Neural cell (in vitro differentiated cells): ENCODE measurements at regions not wholly inside any gene's neighbourhood (a gene's known extent, or its start where the extent isn't known, plus 50 kb on each side); places are given as distances from the start of the nearest gene placed in this dataset.

ENCODE experiments used
- H2AFZ ChIP-seq: fragments of 200-600, 300-800 bp; sonication (generic), shearing (Covaris generic); 2 replicates; pipeline ENCODE4 v1.6.0; 2014; ENCODE audit warnings: low read depth, mild to moderate bottlenecking, antibody characterized with exemption, low read length, moderate library complexity
- H3F3A ChIP-seq: fragments of 200-600 bp; shearing (Covaris generic); 2 replicates; pipeline ENCODE4 v1.6.1; 2016; ENCODE audit warnings: mild to moderate bottlenecking, moderate library complexity, mixed read lengths, antibody characterized with exemption, low read length; ENCODE audit not compliant: insufficient read depth, poor library complexity, severe bottlenecking
- H3K27ac ChIP-seq: fragments of 200-600, 300-800 bp; sonication (generic), shearing (Covaris generic); 2 replicates; pipeline ENCODE4 v1.5.1; 2014; ENCODE audit warnings: mild to moderate bottlenecking, low read length, moderate library complexity
- H3K27me3 ChIP-seq: fragments of 300-800, 200-600 bp; sonication (generic), shearing (Covaris generic); 2 replicates; pipeline ENCODE4 v1.6.0; 2014; ENCODE audit warnings: mild to moderate bottlenecking, low read depth, low read length, moderate library complexity; ENCODE audit not compliant: insufficient read depth
- H3K36me3 ChIP-seq: fragments of 300-800, 200-600 bp; sonication (generic), shearing (Covaris generic); 2 replicates; pipeline ENCODE4 v1.5.1; 2014; ENCODE audit warnings: mild to moderate bottlenecking, antibody characterized with exemption, low read length, moderate library complexity; ENCODE audit not compliant: insufficient read depth
- H3K4me2 ChIP-seq: fragments of 300-800, 200-600 bp; sonication (generic), shearing (Covaris generic); 2 replicates; pipeline ENCODE4 v1.6.0; 2014; ENCODE audit warnings: mild to moderate bottlenecking, low read length
- H3K4me3 ChIP-seq: fragments of 300-800, 200-600 bp; sonication (generic), shearing (Covaris generic); 2 replicates; pipeline ENCODE4 v1.5.1; 2014; ENCODE audit warnings: mild to moderate bottlenecking, low read length, moderate library complexity
- H3K79me2 ChIP-seq: fragments of 200-600 bp; shearing (Covaris generic); replicated peaks from 2 replicates; pipeline ENCODE4 v1.6.0; 2014; ENCODE audit warnings: mild to moderate bottlenecking, low read length, moderate library complexity; ENCODE audit not compliant: insufficient read depth
- H3K9ac ChIP-seq: fragments of 300-800, 200-600 bp; sonication (generic), shearing (Covaris generic); 2 replicates; pipeline ENCODE4 v1.6.1; 2016; ENCODE audit warnings: mild to moderate bottlenecking, low read length, mixed read lengths
- H3K9me2 ChIP-seq: fragments of 200-600 bp; shearing (Covaris generic); 2 replicates; pipeline ENCODE4 v1.6.1; 2016; ENCODE audit warnings: mild to moderate bottlenecking, low read length, mixed read lengths; ENCODE audit not compliant: insufficient read depth
- H3K9me3 ChIP-seq: fragments of 200-600, 300-800 bp; sonication (generic), shearing (Covaris generic); 2 replicates; pipeline ENCODE4 v1.6.1; 2016; ENCODE audit warnings: mild to moderate bottlenecking, mixed run types, low read length, moderate library complexity, mixed read lengths
- H4K20me1 ChIP-seq: fragments of 200-600 bp; shearing (Covaris generic); 2 replicates; pipeline ENCODE4 v1.6.1; 2016; ENCODE audit warnings: mild to moderate bottlenecking, mixed run types; ENCODE audit not compliant: insufficient read depth
- CTCF ChIP-seq: fragments of 450-650 bp; IDR thresholded peaks from 2 replicates; pipeline ENCODE4 v1.5.1; 2014; ENCODE audit warnings: antibody characterized with exemption, mild to moderate bottlenecking, moderate library complexity; ENCODE audit not compliant: poor library complexity, severe bottlenecking
- EP300 ChIP-seq: fragments of 450-650 bp; conservative IDR thresholded peaks from 2 replicates; pipeline ENCODE4 v1.6.1; 2014; ENCODE audit warnings: antibody characterized with exemption, mild to moderate bottlenecking, moderate library complexity; ENCODE audit not compliant: poor library complexity, severe bottlenecking
- EZH2 ChIP-seq: fragments of 200-600, 300-800 bp; shearing (Covaris generic), sonication (generic); IDR thresholded peaks from 2 replicates; pipeline ENCODE4 v1.6.1; 2014; ENCODE audit warnings: antibody characterized with exemption, low read length, borderline replicate concordance, mild to moderate bottlenecking; ENCODE audit not compliant: insufficient read depth, poor library complexity, severe bottlenecking
- MXI1 ChIP-seq: fragments of 450-650 bp; conservative IDR thresholded peaks from 2 replicates; pipeline ENCODE4 v1.6.1; 2014; ENCODE audit warnings: antibody characterized with exemption, mild to moderate bottlenecking; ENCODE audit not compliant: poor library complexity, severe bottlenecking
- POLR2AphosphoS5 ChIP-seq: IDR thresholded peaks from 2 replicates; pipeline ENCODE4 v1.6.1; 2012
- RAD21 ChIP-seq: fragments of 450-650 bp; conservative IDR thresholded peaks from 2 replicates; pipeline ENCODE4 v1.6.1; 2014; ENCODE audit warnings: antibody characterized with exemption, mild to moderate bottlenecking, moderate library complexity
- SMC3 ChIP-seq: fragments of 450-650 bp; conservative IDR thresholded peaks from 2 replicates; pipeline ENCODE4 v1.6.1; 2014; ENCODE audit warnings: antibody characterized with exemption, mild to moderate bottlenecking, moderate library complexity; ENCODE audit not compliant: poor library complexity
- TAF1 ChIP-seq: IDR thresholded peaks from 2 replicates; pipeline ENCODE4 v1.6.1; 2012; ENCODE audit warnings: low read depth
- TF ChIP-seq, protein P1 (sequence below): IDR thresholded peaks from 2 replicates; pipeline ENCODE4 v1.6.1; 2012; ENCODE audit warnings: borderline replicate concordance

- no peaks in the 10 kb centered on the region for H3K79me2 ChIP-seq
- no peak overlapping the region for H3K4me3 ChIP-seq
- H3K9ac ChIP-seq = no peak overlapping the region
- no peaks in the 10 kb centered on the region for H3F3A ChIP-seq
- no peaks in the 10 kb centered on the region for H3K36me3 ChIP-seq
- H4K20me1 ChIP-seq = no peaks in the 10 kb centered on the region
- TF ChIP-seq CTCF (no peak), TAF1 (no peak), EZH2 (no peak), RAD21 (no peak), SMC3 (no peak), MXI1 (no peak)
- TF ChIP-seq, protein P1, sequence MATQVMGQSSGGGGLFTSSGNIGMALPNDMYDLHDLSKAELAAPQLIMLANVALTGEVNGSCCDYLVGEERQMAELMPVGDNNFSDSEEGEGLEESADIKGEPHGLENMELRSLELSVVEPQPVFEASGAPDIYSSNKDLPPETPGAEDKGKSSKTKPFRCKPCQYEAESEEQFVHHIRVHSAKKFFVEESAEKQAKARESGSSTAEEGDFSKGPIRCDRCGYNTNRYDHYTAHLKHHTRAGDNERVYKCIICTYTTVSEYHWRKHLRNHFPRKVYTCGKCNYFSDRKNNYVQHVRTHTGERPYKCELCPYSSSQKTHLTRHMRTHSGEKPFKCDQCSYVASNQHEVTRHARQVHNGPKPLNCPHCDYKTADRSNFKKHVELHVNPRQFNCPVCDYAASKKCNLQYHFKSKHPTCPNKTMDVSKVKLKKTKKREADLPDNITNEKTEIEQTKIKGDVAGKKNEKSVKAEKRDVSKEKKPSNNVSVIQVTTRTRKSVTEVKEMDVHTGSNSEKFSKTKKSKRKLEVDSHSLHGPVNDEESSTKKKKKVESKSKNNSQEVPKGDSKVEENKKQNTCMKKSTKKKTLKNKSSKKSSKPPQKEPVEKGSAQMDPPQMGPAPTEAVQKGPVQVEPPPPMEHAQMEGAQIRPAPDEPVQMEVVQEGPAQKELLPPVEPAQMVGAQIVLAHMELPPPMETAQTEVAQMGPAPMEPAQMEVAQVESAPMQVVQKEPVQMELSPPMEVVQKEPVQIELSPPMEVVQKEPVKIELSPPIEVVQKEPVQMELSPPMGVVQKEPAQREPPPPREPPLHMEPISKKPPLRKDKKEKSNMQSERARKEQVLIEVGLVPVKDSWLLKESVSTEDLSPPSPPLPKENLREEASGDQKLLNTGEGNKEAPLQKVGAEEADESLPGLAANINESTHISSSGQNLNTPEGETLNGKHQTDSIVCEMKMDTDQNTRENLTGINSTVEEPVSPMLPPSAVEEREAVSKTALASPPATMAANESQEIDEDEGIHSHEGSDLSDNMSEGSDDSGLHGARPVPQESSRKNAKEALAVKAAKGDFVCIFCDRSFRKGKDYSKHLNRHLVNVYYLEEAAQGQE = no peak
- no peaks in the 10 kb centered on the region for H3K9me2 ChIP-seq
- H3K4me2 ChIP-seq = no peak overlapping the region
- H3K27ac ChIP-seq = no peak overlapping the region
- H3K9me3 ChIP-seq = no peaks in the 10 kb centered on the region
- H3K27me3 ChIP-seq = no peaks in the 10 kb centered on the region
- H2AFZ ChIP-seq = no peak overlapping the region
Observed at GRCh38 chr10:4503076-4503475, 322.9 kb upstream of the AKR1E2 start.

DNA sequence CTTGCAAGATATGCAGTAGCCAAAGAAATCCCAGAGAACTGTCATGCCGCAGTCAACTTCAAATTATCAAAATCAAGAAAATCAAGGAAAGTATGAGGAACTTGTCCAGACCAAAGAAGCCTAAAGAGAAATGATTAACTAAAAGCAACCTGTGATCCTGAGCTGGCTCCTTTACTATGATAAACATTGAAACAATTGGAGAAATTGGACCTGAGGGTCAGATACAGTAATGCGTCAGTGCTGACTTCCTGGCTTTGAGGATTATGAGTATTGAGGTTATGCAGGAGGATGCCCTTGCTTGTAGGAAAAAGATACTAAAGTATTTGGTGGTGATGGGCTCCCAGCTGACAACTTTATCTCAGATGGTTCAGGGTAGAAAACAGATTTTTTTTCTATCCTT, 324.7 kb upstream of the AKR1E2 start:
- H3K27ac ChIP-seq = no peak overlapping the region
- H3K4me3 ChIP-seq = no peak overlapping the region
- no peaks in the 10 kb centered on the region for H3K9me3 ChIP-seq
- H2AFZ ChIP-seq = no peak overlapping the region
- no peaks in the 10 kb centered on the region for H3K27me3 ChIP-seq
- H4K20me1 ChIP-seq = no peaks in the 10 kb centered on the region
- no peak for TF ChIP-seq SMC3
- no peaks in the 10 kb centered on the region for H3K36me3 ChIP-seq
- H3K9ac ChIP-seq = no peak overlapping the region
- H3K4me2 ChIP-seq = no peak overlapping the region
- H3F3A ChIP-seq = no peaks in the 10 kb centered on the region
- no peaks in the 10 kb centered on the region for H3K9me2 ChIP-seq
- H3K79me2 ChIP-seq = no peaks in the 10 kb centered on the region

DNA sequence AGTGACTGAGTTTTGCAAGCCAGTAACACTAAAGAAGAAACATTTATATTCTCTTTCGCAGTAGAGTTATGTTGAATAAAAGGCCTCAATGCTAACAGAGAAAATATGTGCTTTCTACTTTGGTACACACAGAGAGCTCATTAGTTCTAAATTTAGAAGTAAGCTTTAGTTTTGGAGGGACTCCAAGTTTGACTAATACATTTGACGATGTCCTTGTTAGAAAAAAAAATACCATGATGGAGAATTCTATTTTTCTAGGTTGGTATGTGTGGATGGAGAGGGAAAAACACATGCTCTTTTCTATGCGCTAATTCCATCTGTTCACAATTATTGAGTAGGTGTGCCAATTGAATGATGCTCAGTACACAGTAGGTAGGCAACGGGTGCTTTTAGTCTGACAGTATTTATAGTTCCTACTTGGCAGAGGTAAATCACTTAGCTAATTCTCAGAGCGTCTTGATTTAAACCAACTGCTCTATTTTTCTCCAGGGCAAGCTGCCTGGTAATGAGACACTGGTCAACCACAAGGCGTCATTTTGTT, 327.2 kb upstream of the AKR1E2 start:
- H3K27ac ChIP-seq = no peak overlapping the region
- no peaks in the 10 kb centered on the region for H4K20me1 ChIP-seq
- no peaks in the 10 kb centered on the region for H3K9me3 ChIP-seq
- no peaks in the 10 kb centered on the region for H3K36me3 ChIP-seq
- H3F3A ChIP-seq = no peaks in the 10 kb centered on the region
- no peaks in the 10 kb centered on the region for H3K79me2 ChIP-seq
- no peaks in the 10 kb centered on the region for H3K9me2 ChIP-seq
- no peaks in the 10 kb centered on the region for H3K27me3 ChIP-seq
- H3K4me2 ChIP-seq = no peak overlapping the region
- H3K4me3 ChIP-seq = no peak overlapping the region
- no peak overlapping the region for H2AFZ ChIP-seq
- TF ChIP-seq, protein P1 = no peak
- TF ChIP-seq EP300 = no peak
- TF ChIP-seq POLR2AphosphoS5 = no peak
- no peak for TF ChIP-seq TAF1
- no peak for TF ChIP-seq RAD21
- no peak for TF ChIP-seq SMC3
- no peak for TF ChIP-seq EZH2
- TF ChIP-seq CTCF = no peak
- TF ChIP-seq MXI1 = no peak
- no peak overlapping the region for H3K9ac ChIP-seq
